Activated naive CD4-positive, alpha-beta T cell treated with anti-CD3 and anti-CD28 coated beads, Interleukin-2, amount 50 U/mL, for 72 hours (primary cell): ENCODE measurements at regions not wholly inside any gene's neighbourhood (a gene's known extent, or its start where the extent isn't known, plus 50 kb on each side); places are given as distances from the start of the nearest gene placed in this dataset.

ENCODE experiments used
- ATAC-seq, 2 donors: fragments of 150-1000 bp; cut with Tn5 transposase; 2 replicates each; pipeline ENCODE4 v1.10.0; 2021; ENCODE audit warnings: mild to moderate bottlenecking in 2 of 2, moderate library complexity in 2 of 2
- DNase-seq, 2 donors: peaks; one replicate each; pipeline ENCODE4 v3.0.0; 2021 to 2022; ENCODE audit warnings: low spot score in 2 of 2
- H3K27ac Mint-ChIP-seq, 2 donors: one replicate each; pipeline ENCODE4 v1.8.0; 2022; ENCODE audit warnings: mild to moderate bottlenecking in 2 of 2, mixed read lengths in 2 of 2
- H3K36me3 Mint-ChIP-seq, 2 donors: one replicate each; pipeline ENCODE4 v1.8.0; 2022; ENCODE audit warnings: mixed read lengths in 2 of 2
- H3K9me3 Mint-ChIP-seq, 2 donors: one replicate each; pipeline ENCODE4 v1.8.0; 2022; ENCODE audit warnings: mixed read lengths in 2 of 2

DNA sequence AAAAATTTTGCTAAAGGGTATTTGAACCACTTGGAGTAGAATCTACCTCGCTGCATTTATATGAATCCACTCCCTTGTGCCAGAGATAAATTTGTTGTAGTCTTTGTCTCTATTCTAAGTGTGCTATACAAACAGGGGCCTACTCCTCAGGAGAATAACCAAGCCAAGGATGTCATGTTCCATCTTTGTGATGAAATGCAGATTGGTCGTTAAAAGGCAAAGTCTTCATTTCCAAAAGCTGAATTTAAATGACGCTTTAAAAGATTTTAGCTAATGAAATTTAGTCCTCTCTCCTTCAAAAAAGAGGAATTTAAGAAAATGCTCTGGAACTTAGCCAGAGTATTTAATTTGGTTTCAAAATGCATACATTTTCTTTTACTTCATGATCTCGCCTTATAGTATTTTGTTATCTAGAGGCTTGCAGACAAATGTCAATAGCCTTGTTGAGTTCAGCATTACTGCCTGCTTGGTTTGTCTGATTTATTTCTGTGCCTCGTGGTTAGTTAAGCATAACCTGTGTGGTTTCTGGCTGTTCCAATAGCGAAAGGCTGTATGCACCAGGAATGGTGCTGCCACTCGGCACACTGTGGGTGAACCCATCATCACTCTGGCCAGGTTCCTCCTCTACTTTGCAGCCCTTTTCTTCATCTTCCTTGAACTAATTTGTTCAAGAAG, 417.6 kb downstream of the ZNF521 start:
- ATAC-seq (no peak), DNase-seq (no peak)
- no peak overlapping the region for H3K27ac Mint-ChIP-seq
- peaks cover 0 to 6% of the 10 kb centered on the region in 2 donors for H3K9me3 Mint-ChIP-seq
- H3K36me3 Mint-ChIP-seq = no peaks in the 10 kb centered on the region

DNA sequence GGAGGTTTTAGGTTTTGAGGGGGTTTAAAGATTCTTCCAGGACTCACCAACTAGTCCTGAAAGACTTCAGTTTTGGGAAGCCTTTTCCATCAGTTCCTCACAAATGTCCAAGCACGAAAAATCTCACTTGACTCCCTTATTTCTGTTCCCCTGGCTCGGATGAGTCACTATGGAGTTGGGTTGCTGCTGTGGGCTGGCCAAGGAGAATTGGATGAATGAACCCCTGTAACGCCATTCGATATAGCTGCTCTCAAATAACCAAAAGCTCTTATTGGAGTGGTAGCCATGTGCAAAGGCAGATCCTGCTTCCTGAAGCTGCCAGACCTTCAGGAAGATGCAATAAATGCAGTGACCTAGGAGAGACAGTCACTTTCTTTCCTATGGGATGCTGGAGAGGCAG, 417.0 kb downstream of the ZNF521 start:
- H3K27ac Mint-ChIP-seq = no peak overlapping the region
- no peaks in the 10 kb centered on the region for H3K36me3 Mint-ChIP-seq
- ATAC-seq (no peak), DNase-seq (no peak)
- peaks cover 0 to 5% of the 10 kb centered on the region in 2 donors for H3K9me3 Mint-ChIP-seq

DNA sequence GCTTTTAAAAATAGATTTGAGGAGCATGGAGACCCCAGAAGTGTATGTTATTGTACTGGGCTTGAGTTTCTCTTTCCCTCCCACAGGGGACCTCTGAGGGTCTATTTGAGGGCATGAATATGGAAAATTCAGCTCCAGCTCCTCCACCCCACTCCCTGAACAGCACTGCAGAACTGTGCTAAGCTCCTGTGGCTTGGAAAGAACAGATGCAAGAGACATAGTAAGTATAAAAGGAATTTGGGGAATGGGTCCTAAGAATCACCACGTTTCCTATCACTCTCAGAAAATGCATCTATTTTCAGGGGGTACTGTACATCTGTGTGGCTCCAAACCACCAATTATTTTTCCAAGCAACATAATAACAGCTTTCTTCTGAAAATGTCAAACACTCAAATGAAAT, 416.1 kb downstream of the ZNF521 start:
- no peak for ATAC-seq
- DNase-seq = no peak
- H3K36me3 Mint-ChIP-seq = no peaks in the 10 kb centered on the region
- H3K27ac Mint-ChIP-seq = no peak overlapping the region
- peaks cover 0 to 2% of the 10 kb centered on the region in 2 donors for H3K9me3 Mint-ChIP-seq

- Mint-ChIP-seq H3K27ac (no peak overlapping the region), H3K9me3 (peaks cover 0 to 2% of the 10 kb centered on the region in 2 donors), H3K36me3 (no peaks in the 10 kb centered on the region)
- ATAC-seq = no peak
- DNase-seq = no peak
These were observed 415.3 kb downstream of the ZNF521 start for GRCh38 chr18:24936691-24937090.

DNA sequence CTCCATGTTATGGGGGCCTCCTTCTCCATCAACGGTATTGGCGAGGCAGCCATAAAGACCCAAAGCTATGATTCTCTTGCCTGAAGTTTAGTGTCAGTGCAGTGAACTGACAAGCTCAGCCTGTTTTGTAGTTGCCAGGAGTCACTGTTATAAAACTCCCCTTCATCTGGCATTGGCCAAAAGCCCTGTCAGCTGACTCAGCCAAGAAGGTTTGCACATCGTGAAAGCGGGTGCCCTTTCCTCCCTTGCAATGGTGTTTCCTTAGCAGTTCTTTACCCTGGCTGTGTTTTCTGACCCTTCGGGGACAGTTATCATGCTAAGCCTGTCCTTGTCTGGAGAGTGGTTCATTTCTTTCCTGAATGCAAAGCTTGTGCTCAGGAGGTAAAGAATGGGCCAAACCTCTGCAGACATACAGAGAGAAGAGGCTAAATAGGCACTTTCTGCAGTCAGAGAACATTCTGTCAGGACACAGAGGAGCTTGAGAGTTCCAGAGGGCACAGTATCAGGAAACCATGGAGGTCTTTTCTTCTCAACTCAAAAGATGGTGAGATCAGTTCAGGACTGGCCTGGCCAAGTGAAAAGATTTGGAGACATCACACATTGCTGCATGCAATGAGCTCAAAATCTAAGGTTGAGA, 414.2 kb downstream of the ZNF521 start:
- DNase-seq (no peak), ATAC-seq (no peak)
- no peaks in the 10 kb centered on the region for H3K36me3 Mint-ChIP-seq
- H3K9me3 Mint-ChIP-seq = peaks cover 0 to 2% of the 10 kb centered on the region in 2 donors
- no peak overlapping the region for H3K27ac Mint-ChIP-seq

- Mint-ChIP-seq H3K27ac (no peak overlapping the region), H3K9me3 (no peaks in the 10 kb centered on the region), H3K36me3 (no peaks in the 10 kb centered on the region)
These were observed 411.6 kb downstream of the ZNF521 start for GRCh38 chr18:24940416-24940815.

GRCh38 chr18:24941174-24941951, 410.6 kb downstream of the ZNF521 start:
- Mint-ChIP-seq H3K27ac (no peak overlapping the region), H3K36me3 (no peaks in the 10 kb centered on the region), H3K9me3 (no peaks in the 10 kb centered on the region)
- no peak for DNase-seq
- no peak for ATAC-seq

More at GRCh38 chr18:24940416-24940815, 411.6 kb downstream of the ZNF521 start:
- DNase-seq (no peak), ATAC-seq (no peak)

DNA sequence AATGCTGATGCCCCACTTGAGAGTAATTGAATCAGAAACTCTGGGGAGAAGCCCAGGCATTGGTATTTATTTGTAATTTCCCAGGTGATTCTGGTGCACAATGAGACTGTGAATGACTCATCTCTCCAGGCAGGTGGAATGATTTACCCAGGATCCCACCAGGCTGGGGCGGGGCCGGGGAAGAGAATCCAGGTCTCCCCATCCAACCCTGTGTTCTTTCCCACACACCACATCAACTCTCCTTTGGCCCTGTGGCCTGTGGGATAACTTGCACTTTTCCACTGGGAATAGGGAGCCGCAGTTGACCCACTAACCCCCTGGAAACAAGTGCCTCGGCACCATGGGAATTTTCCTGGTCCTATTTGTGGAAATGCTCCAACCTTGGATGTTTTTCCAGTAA, 409.8 kb downstream of the ZNF521 start:
- no peak overlapping the region for H3K27ac Mint-ChIP-seq
- ATAC-seq = no peak
- no peaks in the 10 kb centered on the region for H3K36me3 Mint-ChIP-seq
- DNase-seq = no peak
- no peaks in the 10 kb centered on the region for H3K9me3 Mint-ChIP-seq

GRCh38 chr18:24947521-24948305, 404.3 kb downstream of the ZNF521 start:
- H3K27ac Mint-ChIP-seq = no peak overlapping the region
- H3K9me3 Mint-ChIP-seq = no peaks in the 10 kb centered on the region
- no peak for ATAC-seq
- no peak for DNase-seq
- no peaks in the 10 kb centered on the region for H3K36me3 Mint-ChIP-seq

DNA sequence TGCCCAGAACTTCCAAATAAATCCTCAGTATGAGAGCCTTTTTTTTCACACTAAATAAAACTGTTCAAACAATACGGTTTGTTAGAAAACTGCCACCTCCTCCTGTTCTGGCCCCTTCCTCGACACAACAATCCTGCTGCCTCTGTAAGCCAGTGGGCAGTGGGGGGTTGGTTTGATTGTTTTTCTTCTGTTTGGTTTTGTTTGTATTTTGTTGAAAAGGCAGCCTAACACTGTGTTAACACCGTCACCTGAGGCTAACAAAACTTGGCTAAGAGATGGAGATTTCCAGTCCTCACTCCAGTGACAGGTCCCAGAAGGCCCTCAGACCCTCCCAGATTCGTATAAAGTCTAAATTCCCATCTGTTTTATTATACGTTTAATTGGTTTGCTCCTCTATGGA, 402.1 kb downstream of the ZNF521 start:
- H3K27ac Mint-ChIP-seq = no peak overlapping the region
- DNase-seq (no peak), ATAC-seq (no peak)
- no peaks in the 10 kb centered on the region for H3K36me3 Mint-ChIP-seq
- no peaks in the 10 kb centered on the region for H3K9me3 Mint-ChIP-seq

GRCh38 chr18:24954341-24954740, 397.6 kb downstream of the ZNF521 start:
- no peaks in the 10 kb centered on the region for H3K36me3 Mint-ChIP-seq
- H3K27ac Mint-ChIP-seq = no peak overlapping the region
- DNase-seq = no peak

GRCh38 chr18:24958001-24958400, 394.0 kb downstream of the ZNF521 start:
- Mint-ChIP-seq H3K36me3 (no peaks in the 10 kb centered on the region), H3K9me3 (no peaks in the 10 kb centered on the region), H3K27ac (no peak overlapping the region)
- no peak for ATAC-seq
- no peak for DNase-seq

More at GRCh38 chr18:24954341-24954740, 397.6 kb downstream of the ZNF521 start:
- H3K9me3 Mint-ChIP-seq = no peaks in the 10 kb centered on the region
- ATAC-seq = no peak

- DNase-seq = no peak
- Mint-ChIP-seq H3K36me3 (no peaks in the 10 kb centered on the region), H3K9me3 (peaks cover 0 to 4% of the 10 kb centered on the region in 2 donors)
These were observed 392.9 kb downstream of the ZNF521 start for GRCh38 chr18:24959051-24959476.

DNA sequence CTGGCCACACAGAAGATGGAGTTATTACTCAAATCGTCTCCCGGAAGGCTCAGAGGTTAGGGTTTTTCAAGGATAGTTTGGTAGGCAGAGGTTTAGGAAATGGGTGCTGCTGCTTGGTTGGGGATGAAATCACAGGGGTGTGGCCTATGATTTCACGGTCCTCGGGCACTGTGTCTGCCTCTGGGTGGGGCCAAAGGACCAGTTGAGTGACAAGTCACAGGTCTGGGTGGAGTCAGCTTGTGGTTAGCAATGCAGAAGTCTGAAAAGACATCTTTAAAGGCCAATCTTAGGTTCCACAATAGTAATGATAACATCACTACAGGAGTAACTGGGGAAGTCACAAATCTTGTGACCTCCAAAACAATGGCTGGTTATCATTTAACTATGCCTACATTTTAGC, 387.8 kb downstream of the ZNF521 start:
- Mint-ChIP-seq H3K27ac (no peak overlapping the region), H3K36me3 (no peaks in the 10 kb centered on the region), H3K9me3 (peaks cover 4 to 8% of the 10 kb centered on the region in 2 donors)
- DNase-seq (no peak), ATAC-seq (no peak)

More at GRCh38 chr18:24959051-24959476, 392.9 kb downstream of the ZNF521 start:
- no peak overlapping the region for H3K27ac Mint-ChIP-seq
- ATAC-seq = no peak

GRCh38 chr18:24968238-24968775, 383.7 kb downstream of the ZNF521 start:
- no peaks in the 10 kb centered on the region for H3K36me3 Mint-ChIP-seq
- DNase-seq (no peak), ATAC-seq (no peak)
- no peak overlapping the region for H3K27ac Mint-ChIP-seq
- peaks cover 9 to 15% of the 10 kb centered on the region in 2 donors for H3K9me3 Mint-ChIP-seq

DNA sequence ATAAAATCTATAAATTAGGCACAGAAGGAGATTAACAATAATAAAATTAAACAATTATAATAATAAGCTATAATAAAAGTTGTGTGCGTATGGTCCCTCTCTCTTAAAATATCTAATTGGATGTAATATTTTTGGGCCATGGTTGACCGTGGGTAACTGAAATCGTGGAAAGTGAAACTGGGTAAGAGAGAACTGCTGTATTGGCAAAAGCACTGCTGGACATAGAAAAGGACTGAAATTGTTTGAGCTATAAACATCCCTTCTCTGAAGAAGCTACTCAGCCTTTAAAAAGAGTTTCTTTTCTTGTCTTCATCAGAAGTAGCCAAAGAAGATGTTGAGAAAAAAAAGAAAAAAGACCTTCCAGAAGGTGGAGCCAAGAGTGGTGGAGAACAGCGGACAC, 379.4 kb downstream of the ZNF521 start:
- H3K27ac Mint-ChIP-seq = no peak overlapping the region
- H3K9me3 Mint-ChIP-seq = peaks cover 7 to 9% of the 10 kb centered on the region in 2 donors
- no peaks in the 10 kb centered on the region for H3K36me3 Mint-ChIP-seq
- DNase-seq (no peak), ATAC-seq (no peak)
